ENCODE measurements at regions not wholly inside any gene's neighbourhood (a gene's known extent, or its start where the extent isn't known, plus 50 kb on each side); places are given as distances from the start of the nearest gene placed in this dataset.

DNA sequence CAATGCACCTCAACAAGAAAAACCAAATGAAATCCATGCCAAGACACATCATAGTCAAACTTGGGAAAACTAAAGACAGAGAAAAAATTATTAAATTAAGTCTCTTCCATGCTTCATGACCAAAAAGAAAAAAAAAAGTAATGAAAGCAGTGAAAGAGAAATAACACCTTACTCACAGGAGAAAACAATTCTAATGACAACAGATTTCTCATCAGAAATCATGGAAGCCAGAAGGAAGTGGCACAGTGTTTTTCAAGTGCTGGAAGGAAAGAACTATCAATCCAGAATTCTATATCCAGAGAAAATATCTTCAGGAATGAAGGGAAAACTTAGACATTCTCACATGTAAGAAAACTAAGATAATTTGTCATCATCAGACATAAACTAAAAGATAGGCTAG is 71.1 kb upstream of the NUDT4 start (continued):
- TF ChIP-seq, protein P1, sequence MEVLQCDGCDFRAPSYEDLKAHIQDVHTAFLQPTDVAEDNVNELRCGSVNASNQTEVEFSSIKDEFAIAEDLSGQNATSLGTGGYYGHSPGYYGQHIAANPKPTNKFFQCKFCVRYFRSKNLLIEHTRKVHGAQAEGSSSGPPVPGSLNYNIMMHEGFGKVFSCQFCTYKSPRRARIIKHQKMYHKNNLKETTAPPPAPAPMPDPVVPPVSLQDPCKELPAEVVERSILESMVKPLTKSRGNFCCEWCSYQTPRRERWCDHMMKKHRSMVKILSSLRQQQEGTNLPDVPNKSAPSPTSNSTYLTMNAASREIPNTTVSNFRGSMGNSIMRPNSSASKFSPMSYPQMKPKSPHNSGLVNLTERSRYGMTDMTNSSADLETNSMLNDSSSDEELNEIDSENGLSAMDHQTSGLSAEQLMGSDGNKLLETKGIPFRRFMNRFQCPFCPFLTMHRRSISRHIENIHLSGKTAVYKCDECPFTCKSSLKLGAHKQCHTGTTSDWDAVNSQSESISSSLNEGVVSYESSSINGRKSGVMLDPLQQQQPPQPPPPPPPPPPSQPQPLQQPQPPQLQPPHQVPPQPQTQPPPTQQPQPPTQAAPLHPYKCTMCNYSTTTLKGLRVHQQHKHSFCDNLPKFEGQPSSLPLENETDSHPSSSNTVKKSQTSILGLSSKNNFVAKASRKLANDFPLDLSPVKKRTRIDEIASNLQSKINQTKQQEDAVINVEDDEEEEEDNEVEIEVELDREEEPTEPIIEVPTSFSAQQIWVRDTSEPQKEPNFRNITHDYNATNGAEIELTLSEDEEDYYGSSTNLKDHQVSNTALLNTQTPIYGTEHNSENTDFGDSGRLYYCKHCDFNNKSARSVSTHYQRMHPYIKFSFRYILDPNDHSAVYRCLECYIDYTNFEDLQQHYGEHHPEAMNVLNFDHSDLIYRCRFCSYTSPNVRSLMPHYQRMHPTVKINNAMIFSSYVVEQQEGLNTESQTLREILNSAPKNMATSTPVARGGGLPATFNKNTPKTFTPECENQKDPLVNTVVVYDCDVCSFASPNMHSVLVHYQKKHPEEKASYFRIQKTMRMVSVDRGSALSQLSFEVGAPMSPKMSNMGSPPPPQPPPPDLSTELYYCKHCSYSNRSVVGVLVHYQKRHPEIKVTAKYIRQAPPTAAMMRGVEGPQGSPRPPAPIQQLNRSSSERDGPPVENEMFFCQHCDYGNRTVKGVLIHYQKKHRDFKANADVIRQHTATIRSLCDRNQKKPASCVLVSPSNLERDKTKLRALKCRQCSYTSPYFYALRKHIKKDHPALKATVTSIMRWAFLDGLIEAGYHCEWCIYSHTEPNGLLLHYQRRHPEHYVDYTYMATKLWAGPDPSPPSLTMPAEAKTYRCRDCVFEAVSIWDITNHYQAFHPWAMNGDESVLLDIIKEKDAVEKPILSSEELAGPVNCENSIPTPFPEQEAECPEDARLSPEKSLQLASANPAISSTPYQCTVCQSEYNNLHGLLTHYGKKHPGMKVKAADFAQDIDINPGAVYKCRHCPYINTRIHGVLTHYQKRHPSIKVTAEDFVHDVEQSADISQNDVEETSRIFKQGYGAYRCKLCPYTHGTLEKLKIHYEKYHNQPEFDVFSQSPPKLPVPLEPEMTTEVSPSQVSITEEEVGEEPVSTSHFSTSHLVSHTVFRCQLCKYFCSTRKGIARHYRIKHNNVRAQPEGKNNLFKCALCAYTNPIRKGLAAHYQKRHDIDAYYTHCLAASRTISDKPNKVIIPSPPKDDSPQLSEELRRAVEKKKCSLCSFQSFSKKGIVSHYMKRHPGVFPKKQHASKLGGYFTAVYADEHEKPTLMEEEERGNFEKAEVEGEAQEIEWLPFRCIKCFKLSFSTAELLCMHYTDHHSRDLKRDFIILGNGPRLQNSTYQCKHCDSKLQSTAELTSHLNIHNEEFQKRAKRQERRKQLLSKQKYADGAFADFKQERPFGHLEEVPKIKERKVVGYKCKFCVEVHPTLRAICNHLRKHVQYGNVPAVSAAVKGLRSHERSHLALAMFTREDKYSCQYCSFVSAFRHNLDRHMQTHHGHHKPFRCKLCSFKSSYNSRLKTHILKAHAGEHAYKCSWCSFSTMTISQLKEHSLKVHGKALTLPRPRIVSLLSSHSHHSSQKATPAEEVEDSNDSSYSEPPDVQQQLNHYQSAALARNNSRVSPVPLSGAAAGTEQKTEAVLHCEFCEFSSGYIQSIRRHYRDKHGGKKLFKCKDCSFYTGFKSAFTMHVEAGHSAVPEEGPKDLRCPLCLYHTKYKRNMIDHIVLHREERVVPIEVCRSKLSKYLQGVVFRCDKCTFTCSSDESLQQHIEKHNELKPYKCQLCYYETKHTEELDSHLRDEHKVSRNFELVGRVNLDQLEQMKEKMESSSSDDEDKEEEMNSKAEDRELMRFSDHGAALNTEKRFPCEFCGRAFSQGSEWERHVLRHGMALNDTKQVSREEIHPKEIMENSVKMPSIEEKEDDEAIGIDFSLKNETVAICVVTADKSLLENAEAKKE (CRISPR knock-in tag; IDR thresholded peaks at IDR 0.05) = no peak
- no peak for TF ChIP-seq ZNF114 (CRISPR knock-in tag; IDR thresholded peaks at IDR 0.05)

DNA sequence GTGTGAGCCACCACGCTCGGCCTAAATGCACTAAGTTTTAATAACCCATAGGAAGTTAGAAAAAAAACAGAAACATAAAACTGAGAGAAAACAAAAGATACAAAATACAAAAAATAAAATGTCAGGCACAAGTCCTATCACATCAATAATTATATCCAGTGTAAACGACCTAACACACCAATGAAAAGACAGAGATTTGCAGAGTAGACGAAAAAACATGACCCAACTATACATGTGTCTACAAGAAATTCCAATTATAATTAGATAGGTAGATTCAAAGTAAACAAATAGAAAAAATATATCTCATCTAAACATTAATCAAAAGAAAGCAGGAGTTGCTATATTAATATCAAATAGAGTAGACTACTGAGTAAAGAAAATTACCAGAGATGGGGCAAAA is 69.4 kb upstream of the NUDT4 start:
- H4K20me1 ChIP-seq (replicated peaks; ENCODE audit: insufficient read depth) = no peaks in the 10 kb centered on the region
- no peaks in the 10 kb centered on the region; the same call in 2 of the 3 replicates for H3K36me3 Mint-ChIP-seq (ENCODE audit: low read depth)
- no peak overlapping the region for H3K4me2 ChIP-seq
- DNase-seq (ENCODE audit: low spot score) (no peak), ATAC-seq (no peak)
- no peaks in the 10 kb centered on the region for H3K27me3 ChIP-seq (ENCODE audit: insufficient read depth)
- H3K36me3 ChIP-seq (ENCODE audit: insufficient read depth) = no peaks in the 10 kb centered on the region
- no peak overlapping the region for H3K4me3 Mint-ChIP-seq
- no peak overlapping the region for H3K27ac Mint-ChIP-seq
- H3K4me1 ChIP-seq (ENCODE audit: insufficient read depth) = no peaks in the 10 kb centered on the region
- no peaks in the 10 kb centered on the region for H3K79me2 ChIP-seq (replicated peaks; ENCODE audit: insufficient read depth)
- no peaks in the 10 kb centered on the region for H3K27me3 Mint-ChIP-seq (ENCODE audit: insufficient read depth, low read depth, poor library complexity)
- no peak overlapping the region for H3K4me3 ChIP-seq
- H3K9me3 Mint-ChIP-seq = peaks cover 7% of the 10 kb centered on the region; the same call in 2 of the 3 replicates
- no peak overlapping the region for H2AFZ ChIP-seq
- H3F3A ChIP-seq (replicated peaks; ENCODE audit: low read depth) = no peaks in the 10 kb centered on the region
- no peak overlapping the region for H3K27ac ChIP-seq (ENCODE audit: low read depth)
- H3K9me2 ChIP-seq (ENCODE audit: insufficient read depth) = no peaks in the 10 kb centered on the region
- H3K4me1 Mint-ChIP-seq = no peaks in the 10 kb centered on the region
- TF ChIP-seq, protein P2, sequence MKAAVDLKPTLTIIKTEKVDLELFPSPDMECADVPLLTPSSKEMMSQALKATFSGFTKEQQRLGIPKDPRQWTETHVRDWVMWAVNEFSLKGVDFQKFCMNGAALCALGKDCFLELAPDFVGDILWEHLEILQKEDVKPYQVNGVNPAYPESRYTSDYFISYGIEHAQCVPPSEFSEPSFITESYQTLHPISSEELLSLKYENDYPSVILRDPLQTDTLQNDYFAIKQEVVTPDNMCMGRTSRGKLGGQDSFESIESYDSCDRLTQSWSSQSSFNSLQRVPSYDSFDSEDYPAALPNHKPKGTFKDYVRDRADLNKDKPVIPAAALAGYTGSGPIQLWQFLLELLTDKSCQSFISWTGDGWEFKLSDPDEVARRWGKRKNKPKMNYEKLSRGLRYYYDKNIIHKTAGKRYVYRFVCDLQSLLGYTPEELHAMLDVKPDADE (IDR thresholded peaks at IDR 0.05) = no peak
- TF ChIP-seq, protein P1 (CRISPR knock-in tag; IDR thresholded peaks at IDR 0.05) = no peak
- TF ChIP-seq, protein P3, sequence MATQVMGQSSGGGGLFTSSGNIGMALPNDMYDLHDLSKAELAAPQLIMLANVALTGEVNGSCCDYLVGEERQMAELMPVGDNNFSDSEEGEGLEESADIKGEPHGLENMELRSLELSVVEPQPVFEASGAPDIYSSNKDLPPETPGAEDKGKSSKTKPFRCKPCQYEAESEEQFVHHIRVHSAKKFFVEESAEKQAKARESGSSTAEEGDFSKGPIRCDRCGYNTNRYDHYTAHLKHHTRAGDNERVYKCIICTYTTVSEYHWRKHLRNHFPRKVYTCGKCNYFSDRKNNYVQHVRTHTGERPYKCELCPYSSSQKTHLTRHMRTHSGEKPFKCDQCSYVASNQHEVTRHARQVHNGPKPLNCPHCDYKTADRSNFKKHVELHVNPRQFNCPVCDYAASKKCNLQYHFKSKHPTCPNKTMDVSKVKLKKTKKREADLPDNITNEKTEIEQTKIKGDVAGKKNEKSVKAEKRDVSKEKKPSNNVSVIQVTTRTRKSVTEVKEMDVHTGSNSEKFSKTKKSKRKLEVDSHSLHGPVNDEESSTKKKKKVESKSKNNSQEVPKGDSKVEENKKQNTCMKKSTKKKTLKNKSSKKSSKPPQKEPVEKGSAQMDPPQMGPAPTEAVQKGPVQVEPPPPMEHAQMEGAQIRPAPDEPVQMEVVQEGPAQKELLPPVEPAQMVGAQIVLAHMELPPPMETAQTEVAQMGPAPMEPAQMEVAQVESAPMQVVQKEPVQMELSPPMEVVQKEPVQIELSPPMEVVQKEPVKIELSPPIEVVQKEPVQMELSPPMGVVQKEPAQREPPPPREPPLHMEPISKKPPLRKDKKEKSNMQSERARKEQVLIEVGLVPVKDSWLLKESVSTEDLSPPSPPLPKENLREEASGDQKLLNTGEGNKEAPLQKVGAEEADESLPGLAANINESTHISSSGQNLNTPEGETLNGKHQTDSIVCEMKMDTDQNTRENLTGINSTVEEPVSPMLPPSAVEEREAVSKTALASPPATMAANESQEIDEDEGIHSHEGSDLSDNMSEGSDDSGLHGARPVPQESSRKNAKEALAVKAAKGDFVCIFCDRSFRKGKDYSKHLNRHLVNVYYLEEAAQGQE (IDR thresholded peaks at IDR 0.05; ENCODE audit: unreplicated experiment) = no peak
